ENCODE measurements at regions not wholly inside any gene's neighbourhood (a gene's known extent, or its start where the extent isn't known, plus 50 kb on each side); places are given as distances from the start of the nearest gene placed in this dataset.

DNA sequence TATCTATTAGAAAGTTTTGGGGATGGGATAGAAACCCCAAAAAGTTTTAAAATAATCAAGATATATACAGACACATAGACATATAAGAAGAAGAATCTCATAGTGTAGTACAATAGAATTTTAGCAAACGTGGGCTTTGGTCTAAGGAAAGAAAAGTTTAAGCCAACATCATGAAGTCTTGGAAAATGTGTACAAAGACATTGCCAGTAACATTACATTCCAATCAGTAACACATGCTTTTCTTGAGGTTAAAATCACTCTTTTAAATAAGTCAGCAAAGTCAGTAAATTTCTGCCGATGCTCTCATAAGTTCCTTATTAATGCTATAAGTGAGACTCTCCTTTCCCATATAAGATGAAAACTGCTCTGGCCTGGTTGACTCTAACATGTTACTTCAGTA is 201.1 kb upstream of the LRIG3 start:
- Histone ChIP-seq H3K9ac (ENCODE audit: insufficient read depth, low read length) (no peak overlapping the region), H3K27ac (ENCODE audit: insufficient read depth, low read length) (no peak overlapping the region), H3K4me1 (ENCODE audit: control insufficient read depth, extremely low read depth, insufficient read depth, low read length) (no peaks in the 10 kb centered on the region), H3K9me3 (ENCODE audit: control insufficient read depth, insufficient read depth, low read depth, low read length) (no peaks in the 10 kb centered on the region), H3K36me3 (ENCODE audit: control insufficient read depth, insufficient read depth, low read length) (no peaks in the 10 kb centered on the region), H3K4me3 (replicated peaks in 1 of 4; ENCODE audit: control extremely low read depth in 1 of 4, insufficient read depth in 1 of 4, low read depth in 3 of 4, low read length in 4 of 4) (no peak overlapping the region), H3K79me2 (ENCODE audit: control insufficient read depth, insufficient read depth, low read length) (no peaks in the 10 kb centered on the region), H2AFZ (ENCODE audit: low read length) (no peak overlapping the region), H3K27me3 (ENCODE audit: control insufficient read depth, insufficient read depth, low read length) (no peaks in the 10 kb centered on the region), H4K20me1 (ENCODE audit: control insufficient read depth, extremely low read depth, insufficient read depth, low read length) (no peaks in the 10 kb centered on the region), H3K4me2 (ENCODE audit: extremely low read depth, insufficient read depth, low read length) (no peak overlapping the region)
- TF ChIP-seq EZH2 (IDR thresholded peaks at IDR 0.05; ENCODE audit: low read length, missing control alignments), result no peak
- TF ChIP-seq, protein P1, sequence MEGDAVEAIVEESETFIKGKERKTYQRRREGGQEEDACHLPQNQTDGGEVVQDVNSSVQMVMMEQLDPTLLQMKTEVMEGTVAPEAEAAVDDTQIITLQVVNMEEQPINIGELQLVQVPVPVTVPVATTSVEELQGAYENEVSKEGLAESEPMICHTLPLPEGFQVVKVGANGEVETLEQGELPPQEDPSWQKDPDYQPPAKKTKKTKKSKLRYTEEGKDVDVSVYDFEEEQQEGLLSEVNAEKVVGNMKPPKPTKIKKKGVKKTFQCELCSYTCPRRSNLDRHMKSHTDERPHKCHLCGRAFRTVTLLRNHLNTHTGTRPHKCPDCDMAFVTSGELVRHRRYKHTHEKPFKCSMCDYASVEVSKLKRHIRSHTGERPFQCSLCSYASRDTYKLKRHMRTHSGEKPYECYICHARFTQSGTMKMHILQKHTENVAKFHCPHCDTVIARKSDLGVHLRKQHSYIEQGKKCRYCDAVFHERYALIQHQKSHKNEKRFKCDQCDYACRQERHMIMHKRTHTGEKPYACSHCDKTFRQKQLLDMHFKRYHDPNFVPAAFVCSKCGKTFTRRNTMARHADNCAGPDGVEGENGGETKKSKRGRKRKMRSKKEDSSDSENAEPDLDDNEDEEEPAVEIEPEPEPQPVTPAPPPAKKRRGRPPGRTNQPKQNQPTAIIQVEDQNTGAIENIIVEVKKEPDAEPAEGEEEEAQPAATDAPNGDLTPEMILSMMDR (conservative IDR thresholded peaks at IDR 0.05 in 1 of 2, IDR thresholded peaks at IDR 0.05 in 1 of 2; ENCODE audit: low read depth in 1 of 2, low read length in 2 of 2), result no peak
- no peak for DNase-seq (ENCODE audit: low read depth in 2 of 2)

DNA sequence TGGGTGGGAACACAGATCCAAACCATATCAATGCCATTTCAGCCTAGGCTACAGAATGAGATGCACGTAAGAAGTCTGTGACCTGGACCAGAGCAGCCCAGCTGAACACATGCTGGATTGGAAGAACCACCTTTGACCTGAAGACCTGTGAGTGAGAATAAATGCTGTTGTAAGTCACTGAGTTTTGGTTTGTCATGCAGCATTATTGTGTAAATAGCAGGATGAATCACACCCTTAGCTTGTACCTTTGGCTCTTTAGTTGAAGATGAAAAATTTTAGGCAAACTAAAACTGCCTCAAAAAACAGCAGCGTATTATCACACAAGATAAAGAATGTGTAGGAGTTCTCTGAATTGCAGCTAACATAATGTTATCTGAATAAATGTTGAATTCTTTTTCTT is 199.4 kb upstream of the LRIG3 start:
- H3K79me2 ChIP-seq (ENCODE audit: control insufficient read depth, insufficient read depth, low read length), result no peaks in the 10 kb centered on the region
- H3K27ac ChIP-seq (ENCODE audit: insufficient read depth, low read length), result no peak overlapping the region
- no peak overlapping the region for H3K4me3 ChIP-seq (replicated peaks in 1 of 4; ENCODE audit: control extremely low read depth in 1 of 4, insufficient read depth in 1 of 4, low read depth in 3 of 4, low read length in 4 of 4)
- no peak overlapping the region for H3K9ac ChIP-seq (ENCODE audit: insufficient read depth, low read length)
- H4K20me1 ChIP-seq (ENCODE audit: control insufficient read depth, extremely low read depth, insufficient read depth, low read length), result no peaks in the 10 kb centered on the region
- TF ChIP-seq, protein P1 (conservative IDR thresholded peaks at IDR 0.05 in 1 of 2, IDR thresholded peaks at IDR 0.05 in 1 of 2; ENCODE audit: low read depth in 1 of 2, low read length in 2 of 2), result no peak
- TF ChIP-seq EZH2 (IDR thresholded peaks at IDR 0.05; ENCODE audit: low read length, missing control alignments), result no peak
- H3K36me3 ChIP-seq (ENCODE audit: control insufficient read depth, insufficient read depth, low read length), result no peaks in the 10 kb centered on the region
- no peaks in the 10 kb centered on the region for H3K4me1 ChIP-seq (ENCODE audit: control insufficient read depth, extremely low read depth, insufficient read depth, low read length)
- no peak overlapping the region for H2AFZ ChIP-seq (ENCODE audit: low read length)
- H3K4me2 ChIP-seq (ENCODE audit: extremely low read depth, insufficient read depth, low read length), result no peak overlapping the region
- no peaks in the 10 kb centered on the region for H3K9me3 ChIP-seq (ENCODE audit: control insufficient read depth, insufficient read depth, low read depth, low read length)
- no peaks in the 10 kb centered on the region for H3K27me3 ChIP-seq (ENCODE audit: control insufficient read depth, insufficient read depth, low read length)
- peak; percentile 19 to 62 for DNase-seq (ENCODE audit: low read depth in 2 of 2)

DNA sequence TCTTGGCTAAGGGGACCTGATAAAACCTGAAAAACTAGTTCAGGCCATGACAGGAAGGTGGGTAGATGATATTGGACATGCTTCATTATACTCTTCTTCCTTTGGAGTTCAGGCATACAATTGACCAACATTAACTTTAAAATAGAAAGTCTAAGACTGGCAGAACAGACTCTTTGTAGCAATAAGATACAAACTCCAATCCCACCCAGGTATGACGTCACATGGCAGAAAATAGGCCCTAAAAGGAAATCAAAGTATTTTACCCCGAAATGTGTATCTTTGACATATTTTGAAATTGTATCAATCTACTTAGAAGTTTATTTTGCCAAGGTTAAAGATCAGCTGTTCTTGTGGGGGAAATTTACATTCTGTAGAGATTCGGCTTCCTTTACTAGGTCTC is 198.1 kb upstream of the LRIG3 start:
- Histone ChIP-seq H3K79me2 (ENCODE audit: control insufficient read depth, insufficient read depth, low read length) (no peaks in the 10 kb centered on the region), H3K9ac (ENCODE audit: insufficient read depth, low read length) (no peak overlapping the region), H2AFZ (ENCODE audit: low read length) (no peak overlapping the region), H3K9me3 (ENCODE audit: control insufficient read depth, insufficient read depth, low read depth, low read length) (no peaks in the 10 kb centered on the region), H3K4me2 (ENCODE audit: extremely low read depth, insufficient read depth, low read length) (no peak overlapping the region), H3K4me1 (ENCODE audit: control insufficient read depth, extremely low read depth, insufficient read depth, low read length) (peaks cover 2% of the 10 kb centered on the region), H4K20me1 (ENCODE audit: control insufficient read depth, extremely low read depth, insufficient read depth, low read length) (no peaks in the 10 kb centered on the region), H3K27me3 (ENCODE audit: control insufficient read depth, insufficient read depth, low read length) (no peaks in the 10 kb centered on the region), H3K36me3 (ENCODE audit: control insufficient read depth, insufficient read depth, low read length) (no peaks in the 10 kb centered on the region), H3K4me3 (replicated peaks in 1 of 4; ENCODE audit: control extremely low read depth in 1 of 4, insufficient read depth in 1 of 4, low read depth in 3 of 4, low read length in 4 of 4) (no peak overlapping the region), H3K27ac (ENCODE audit: insufficient read depth, low read length) (no peak overlapping the region)
- TF ChIP-seq, protein P1 (conservative IDR thresholded peaks at IDR 0.05 in 1 of 2, IDR thresholded peaks at IDR 0.05 in 1 of 2; ENCODE audit: low read depth in 1 of 2, low read length in 2 of 2), result no peak
- no peak for TF ChIP-seq EZH2 (IDR thresholded peaks at IDR 0.05; ENCODE audit: low read length, missing control alignments)
- no peak for DNase-seq (ENCODE audit: low read depth in 2 of 2)
